ENCODE measurements at regions not wholly inside any gene's neighbourhood (a gene's known extent, or its start where the extent isn't known, plus 50 kb on each side); places are given as distances from the start of the nearest gene placed in this dataset.

DNA sequence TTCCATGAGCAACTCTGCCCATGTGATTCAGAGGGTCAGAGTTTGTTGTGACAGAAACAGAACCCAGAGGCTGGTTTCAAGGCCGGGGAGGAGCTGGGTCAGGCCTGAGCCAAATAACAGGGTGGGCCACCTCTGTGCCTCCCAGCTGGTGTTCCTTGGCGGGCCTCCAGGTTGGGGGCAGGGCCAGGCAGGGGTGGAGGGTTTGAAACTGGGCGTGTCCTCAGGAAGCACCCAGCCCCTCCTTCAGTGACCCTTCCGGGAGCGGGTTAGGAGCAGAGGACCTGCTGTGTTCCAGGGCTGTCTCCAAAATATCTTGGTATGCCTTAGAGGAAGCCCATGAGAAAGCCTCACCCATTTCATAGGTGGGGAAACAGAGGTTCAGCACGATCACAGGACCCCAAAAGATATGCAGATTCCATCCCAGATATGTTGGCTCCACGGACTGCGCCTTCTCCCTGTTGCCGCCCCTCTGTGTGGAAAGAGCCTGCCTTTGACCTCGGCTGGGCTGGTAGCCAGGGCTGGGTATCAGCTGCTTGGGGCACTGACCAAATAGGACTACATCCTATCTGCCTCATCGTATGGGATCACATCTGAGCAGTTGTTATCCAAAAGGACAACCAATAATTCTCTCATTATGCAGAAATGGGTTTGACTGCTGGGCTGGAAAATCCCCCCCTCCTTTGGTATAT lies 74.8 kb upstream of the GLI2 start:
- TF ChIP-seq, protein P1, sequence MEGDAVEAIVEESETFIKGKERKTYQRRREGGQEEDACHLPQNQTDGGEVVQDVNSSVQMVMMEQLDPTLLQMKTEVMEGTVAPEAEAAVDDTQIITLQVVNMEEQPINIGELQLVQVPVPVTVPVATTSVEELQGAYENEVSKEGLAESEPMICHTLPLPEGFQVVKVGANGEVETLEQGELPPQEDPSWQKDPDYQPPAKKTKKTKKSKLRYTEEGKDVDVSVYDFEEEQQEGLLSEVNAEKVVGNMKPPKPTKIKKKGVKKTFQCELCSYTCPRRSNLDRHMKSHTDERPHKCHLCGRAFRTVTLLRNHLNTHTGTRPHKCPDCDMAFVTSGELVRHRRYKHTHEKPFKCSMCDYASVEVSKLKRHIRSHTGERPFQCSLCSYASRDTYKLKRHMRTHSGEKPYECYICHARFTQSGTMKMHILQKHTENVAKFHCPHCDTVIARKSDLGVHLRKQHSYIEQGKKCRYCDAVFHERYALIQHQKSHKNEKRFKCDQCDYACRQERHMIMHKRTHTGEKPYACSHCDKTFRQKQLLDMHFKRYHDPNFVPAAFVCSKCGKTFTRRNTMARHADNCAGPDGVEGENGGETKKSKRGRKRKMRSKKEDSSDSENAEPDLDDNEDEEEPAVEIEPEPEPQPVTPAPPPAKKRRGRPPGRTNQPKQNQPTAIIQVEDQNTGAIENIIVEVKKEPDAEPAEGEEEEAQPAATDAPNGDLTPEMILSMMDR (IDR thresholded peaks at IDR 0.05) = no peak
- no peak for TF ChIP-seq POLR2A (IDR thresholded peaks at IDR 0.05)
